Upper lobe of left lung (tissue), 4 donors: ENCODE measurements at regions not wholly inside any gene's neighbourhood (a gene's known extent, or its start where the extent isn't known, plus 50 kb on each side); places are given as distances from the start of the nearest gene placed in this dataset.

Source experiments
- POLR2A ChIP-seq, 4 donors: fragments of 450-650 bp; IDR thresholded peaks; one replicate each; pipeline ENCODE4 v1.5.1; 2016 to 2017; ENCODE audit warnings: antibody characterized with exemption in 4 of 4, mild to moderate bottlenecking in 2 of 4
- POLR2AphosphoS5 ChIP-seq, 2 donors: sonication (generic); formaldehyde crosslinking; IDR thresholded peaks; one replicate each; pipeline ENCODE4 v1.5.1; 2017; ENCODE audit warnings: antibody characterized with exemption in 2 of 2
- TF ChIP-seq, protein P1 (sequence below), 6 experiments: fragments of 450-650 bp in 4 of 6; fragments of 200-600 bp in 2 of 6; sonication (generic) in 2 of 6; IDR thresholded peaks; one replicate each; pipeline ENCODE4 v1.5.1; 2016 to 2019; ENCODE audit warnings: antibody characterized with exemption in 6 of 6

DNA sequence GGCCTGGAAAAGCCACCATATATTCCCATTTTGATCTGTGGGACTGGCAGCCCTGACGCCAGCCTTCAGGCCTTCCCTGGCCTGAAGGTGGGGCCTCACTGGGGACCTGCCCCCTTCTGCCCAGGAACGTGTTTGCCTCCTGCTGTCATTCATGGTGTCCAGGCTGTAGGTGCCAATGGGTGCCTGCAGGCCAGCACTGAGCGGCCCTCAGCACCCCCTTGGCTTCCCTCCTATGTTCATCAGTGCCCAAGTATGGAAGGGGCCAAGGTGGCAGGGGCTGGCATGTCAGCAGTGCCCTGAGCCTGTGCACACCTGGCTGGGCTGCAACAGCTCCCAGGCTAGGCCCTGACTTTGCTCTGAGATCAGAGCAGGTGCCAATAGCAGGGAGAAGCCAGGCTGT is 800.3 kb upstream of the RAB6C start:
- TF ChIP-seq, protein P1, sequence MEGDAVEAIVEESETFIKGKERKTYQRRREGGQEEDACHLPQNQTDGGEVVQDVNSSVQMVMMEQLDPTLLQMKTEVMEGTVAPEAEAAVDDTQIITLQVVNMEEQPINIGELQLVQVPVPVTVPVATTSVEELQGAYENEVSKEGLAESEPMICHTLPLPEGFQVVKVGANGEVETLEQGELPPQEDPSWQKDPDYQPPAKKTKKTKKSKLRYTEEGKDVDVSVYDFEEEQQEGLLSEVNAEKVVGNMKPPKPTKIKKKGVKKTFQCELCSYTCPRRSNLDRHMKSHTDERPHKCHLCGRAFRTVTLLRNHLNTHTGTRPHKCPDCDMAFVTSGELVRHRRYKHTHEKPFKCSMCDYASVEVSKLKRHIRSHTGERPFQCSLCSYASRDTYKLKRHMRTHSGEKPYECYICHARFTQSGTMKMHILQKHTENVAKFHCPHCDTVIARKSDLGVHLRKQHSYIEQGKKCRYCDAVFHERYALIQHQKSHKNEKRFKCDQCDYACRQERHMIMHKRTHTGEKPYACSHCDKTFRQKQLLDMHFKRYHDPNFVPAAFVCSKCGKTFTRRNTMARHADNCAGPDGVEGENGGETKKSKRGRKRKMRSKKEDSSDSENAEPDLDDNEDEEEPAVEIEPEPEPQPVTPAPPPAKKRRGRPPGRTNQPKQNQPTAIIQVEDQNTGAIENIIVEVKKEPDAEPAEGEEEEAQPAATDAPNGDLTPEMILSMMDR (IDR thresholded peaks at IDR 0.05), result no peak
- TF ChIP-seq POLR2A (IDR thresholded peaks at IDR 0.05) (no peak), POLR2AphosphoS5 (IDR thresholded peaks at IDR 0.05) (no peak)
